RWPE1 (cell line): ENCODE measurements at regions not wholly inside any gene's neighbourhood (a gene's known extent, or its start where the extent isn't known, plus 50 kb on each side); places are given as distances from the start of the nearest gene placed in this dataset.

Source experiments
- CTCF ChIA-PET: fragments of 350-600 bp; sonication (Branson Sonifier 250); formaldehyde crosslinking; extraction: SDS; loops from one replicate; lab custom pipeline; 2021; lab: Yijun Ruan, JAX
- POLR2A ChIA-PET: fragments of 400-600 bp; formaldehyde crosslinking; extraction: SDS; loops from one replicate; lab custom pipeline; 2020; ENCODE audit warnings: antibody characterized with exemption; ENCODE audit not compliant: low non-redundant PET; lab: Yijun Ruan, JAX
- DNase-seq: peaks from one replicate; pipeline ENCODE4 v3.0.0; 2012; ENCODE audit warnings: low spot score
- H3K27ac ChIP-seq: fragments of 450-650 bp; 2 replicates; pipeline ENCODE4 v1.5.1; 2017
- TF ChIP-seq, protein P1 (sequence below): fragments of 450-650 bp; conservative IDR thresholded peaks from 2 replicates; pipeline ENCODE4 v1.5.1; 2017; ENCODE audit warnings: low read depth, mild to moderate bottlenecking

DNA sequence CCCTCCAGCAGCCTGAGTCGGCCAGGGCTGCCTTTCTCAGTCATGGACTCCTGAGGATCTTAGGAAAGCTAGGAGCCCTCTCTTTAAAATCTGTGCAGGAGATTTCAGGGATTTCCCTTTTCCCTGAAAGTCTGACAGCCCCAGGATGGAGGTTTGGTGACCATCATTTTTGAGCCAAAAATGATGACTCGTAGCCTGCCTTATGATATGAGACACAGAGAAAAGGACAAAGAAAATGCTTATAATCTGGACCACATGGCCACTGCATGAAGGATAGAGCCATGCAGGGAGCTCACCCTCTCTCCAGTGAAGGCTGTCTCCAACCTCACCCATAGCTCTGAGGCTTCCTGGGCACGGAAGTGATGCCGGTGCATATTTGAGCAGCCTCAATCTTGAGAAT, 106.6 kb upstream of the CHST15 start:
- ChIA-PET POLR2A (interaction anchor here (0.6 kb wide), 1 partner anchor 46 kb away, joined by 3 read pairs; no protein-coding TSS in a partner anchor), CTCF (no interaction called here)
- DNase-seq = no peak
- H3K27ac ChIP-seq = no peak overlapping the region
- TF ChIP-seq, protein P1, sequence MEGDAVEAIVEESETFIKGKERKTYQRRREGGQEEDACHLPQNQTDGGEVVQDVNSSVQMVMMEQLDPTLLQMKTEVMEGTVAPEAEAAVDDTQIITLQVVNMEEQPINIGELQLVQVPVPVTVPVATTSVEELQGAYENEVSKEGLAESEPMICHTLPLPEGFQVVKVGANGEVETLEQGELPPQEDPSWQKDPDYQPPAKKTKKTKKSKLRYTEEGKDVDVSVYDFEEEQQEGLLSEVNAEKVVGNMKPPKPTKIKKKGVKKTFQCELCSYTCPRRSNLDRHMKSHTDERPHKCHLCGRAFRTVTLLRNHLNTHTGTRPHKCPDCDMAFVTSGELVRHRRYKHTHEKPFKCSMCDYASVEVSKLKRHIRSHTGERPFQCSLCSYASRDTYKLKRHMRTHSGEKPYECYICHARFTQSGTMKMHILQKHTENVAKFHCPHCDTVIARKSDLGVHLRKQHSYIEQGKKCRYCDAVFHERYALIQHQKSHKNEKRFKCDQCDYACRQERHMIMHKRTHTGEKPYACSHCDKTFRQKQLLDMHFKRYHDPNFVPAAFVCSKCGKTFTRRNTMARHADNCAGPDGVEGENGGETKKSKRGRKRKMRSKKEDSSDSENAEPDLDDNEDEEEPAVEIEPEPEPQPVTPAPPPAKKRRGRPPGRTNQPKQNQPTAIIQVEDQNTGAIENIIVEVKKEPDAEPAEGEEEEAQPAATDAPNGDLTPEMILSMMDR = no peak

- CTCF ChIA-PET = interaction anchor here (0.7 kb wide), 2 partner anchors 8 to 184 kb away, joined by 3 read pairs; no protein-coding TSS in a partner anchor
- DNase-seq = no peak
- H3K27ac ChIP-seq = no peak overlapping the region
- TF ChIP-seq, protein P1 = no peak
- POLR2A ChIA-PET = no interaction called here
Observed at GRCh38 chr10:124198871-124199270, 105.5 kb upstream of the CHST15 start.

- CTCF ChIA-PET = interaction anchor here (0.6 to 0.7 kb wide), 3 partner anchors 9 to 185 kb away, joined by 3 read pairs; no protein-coding TSS in a partner anchor
- no peak for DNase-seq
- no peak overlapping the region for H3K27ac ChIP-seq
- POLR2A ChIA-PET = no interaction called here
- TF ChIP-seq, protein P1 = no peak
Observed at GRCh38 chr10:124198125-124198501, 104.7 kb upstream of the CHST15 start.

DNA sequence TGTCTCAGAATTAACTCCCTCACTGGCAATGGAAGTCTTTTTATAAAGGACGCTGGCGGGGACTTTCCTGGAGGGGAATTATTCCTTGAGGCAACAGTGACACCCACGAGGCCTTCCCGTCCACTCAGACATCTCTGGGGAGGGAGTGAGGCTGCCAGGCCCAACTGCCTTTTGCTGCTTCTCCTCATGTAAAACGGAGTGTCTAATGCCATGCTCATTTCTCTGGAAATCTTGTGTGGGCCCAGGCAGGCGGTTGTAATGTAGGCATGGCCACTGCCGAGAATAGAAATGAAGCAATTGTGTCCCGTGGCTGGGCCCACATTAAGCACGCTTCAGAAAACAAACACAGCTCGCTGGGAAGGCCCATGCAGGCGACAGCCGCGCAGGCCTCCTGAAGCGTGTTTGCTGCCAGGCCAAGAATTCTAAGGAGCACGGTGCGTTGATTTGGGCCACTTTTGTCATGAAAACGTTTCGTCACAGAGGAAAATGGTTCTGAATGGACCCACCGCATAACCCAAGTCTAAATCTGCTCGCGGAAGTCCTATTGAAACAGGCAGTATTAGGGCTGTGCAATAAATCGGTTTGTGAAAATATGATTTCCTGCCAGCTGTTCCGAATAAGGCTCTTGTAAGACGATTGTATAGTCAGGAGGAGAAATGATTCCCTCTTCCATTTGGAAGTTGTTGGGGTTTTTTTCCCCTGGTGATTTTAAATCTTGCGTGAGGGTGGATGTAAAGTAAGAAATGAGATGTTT, 104.2 kb upstream of the CHST15 start:
- DNase-seq = no peak
- CTCF ChIA-PET = interaction anchor here (0.6 kb wide), 1 partner anchor 175 kb away, joined by 3 read pairs; no protein-coding TSS in a partner anchor
- TF ChIP-seq, protein P1 = no peak
- H3K27ac ChIP-seq = no peak overlapping the region
- POLR2A ChIA-PET = no interaction called here

DNA sequence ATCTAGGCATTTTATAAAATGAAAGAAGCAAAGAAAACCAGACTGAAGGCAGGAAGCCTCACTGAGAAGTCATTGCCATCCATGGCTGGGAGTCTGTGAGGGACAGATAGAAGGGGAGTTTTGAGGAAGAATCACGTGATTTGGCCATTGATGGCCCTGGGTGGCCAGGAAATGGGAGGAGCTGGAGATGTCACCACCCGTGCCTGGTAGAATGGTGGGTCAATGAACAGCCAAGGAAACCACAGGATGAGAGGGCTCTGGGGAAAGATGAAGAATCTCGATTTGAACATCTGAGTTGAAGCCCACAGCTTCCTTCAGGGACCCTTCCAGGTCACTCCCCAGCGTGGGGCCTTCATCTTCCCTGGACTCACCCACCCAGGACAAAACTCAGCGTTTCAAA, 103.3 kb upstream of the CHST15 start:
- TF ChIP-seq, protein P1 = no peak
- ChIA-PET POLR2A (no interaction called here), CTCF (interaction anchor here (0.6 to 0.7 kb wide), 3 partner anchors 133 to 1894 kb away, joined by 3 to 4 read pairs (median 4); no protein-coding TSS in a partner anchor)
- no peak overlapping the region for H3K27ac ChIP-seq
- no peak for DNase-seq

GRCh38 chr10:124194199-124194824, 100.9 kb upstream of the CHST15 start:
- CTCF ChIA-PET = interaction anchor here (0.7 kb wide), 1 partner anchor 126 kb away, joined by 4 read pairs; no protein-coding TSS in a partner anchor
- TF ChIP-seq, protein P1 = no peak

More at GRCh38 chr10:124194199-124194824, 100.9 kb upstream of the CHST15 start:
- no peak overlapping the region for H3K27ac ChIP-seq
- DNase-seq = no peak
- POLR2A ChIA-PET = interaction anchor here (0.6 kb wide), 1 partner anchor 131 kb away, joined by 4 read pairs; no protein-coding TSS in a partner anchor
